ENCODE measurements at regions not wholly inside any gene's neighbourhood (a gene's known extent, or its start where the extent isn't known, plus 50 kb on each side); places are given as distances from the start of the nearest gene placed in this dataset.

DNA sequence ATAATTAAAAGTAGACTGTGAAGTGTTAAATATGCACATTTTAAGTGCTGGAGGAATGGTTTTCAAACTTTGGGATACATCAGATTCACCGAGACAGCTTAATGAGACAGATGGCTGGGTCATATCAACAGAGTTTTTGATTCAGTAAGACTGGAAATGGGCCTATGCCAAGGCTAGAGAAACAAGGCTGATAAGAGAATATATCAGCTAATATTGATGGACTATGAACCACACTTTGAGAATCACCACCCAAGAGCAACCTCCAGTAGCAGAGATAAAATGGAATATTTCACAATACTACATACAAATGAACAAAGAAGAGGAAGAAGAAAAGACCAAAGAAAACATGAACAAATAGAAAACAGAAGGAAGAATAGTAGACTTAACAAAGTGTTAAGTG, 450.2 kb upstream of the KLHL29 start:
- Histone ChIP-seq H3K27ac (ENCODE audit: low read depth, low read length) (no peak overlapping the region), H3K4me2 (ENCODE audit: low read length) (no peak overlapping the region), H4K20me1 (ENCODE audit: insufficient read depth) (no peaks in the 10 kb centered on the region), H3K36me3 (ENCODE audit: control insufficient read depth in 1 of 2, insufficient read depth in 2 of 2, low read length in 2 of 2) (no peaks in the 10 kb centered on the region), H3K9me3 (ENCODE audit: control insufficient read depth in 1 of 2, insufficient read depth in 1 of 2, low read depth in 1 of 2, low read length in 2 of 2) (no peaks in the 10 kb centered on the region), H3K79me2 (ENCODE audit: insufficient read depth, low read length) (no peaks in the 10 kb centered on the region), H2AFZ (ENCODE audit: low read depth, low read length, poor library complexity, severe bottlenecking) (no peak overlapping the region), H3K4me3 (replicated peaks in 1 of 2; ENCODE audit: low read depth in 1 of 2, low read length in 2 of 2) (no peak overlapping the region), H3K9ac (ENCODE audit: low read length) (no peak overlapping the region), H3K9me2 (ENCODE audit: insufficient read depth) (no peaks in the 10 kb centered on the region), H3K27me3 (ENCODE audit: insufficient read depth, low read length) (no peaks in the 10 kb centered on the region), H3K4me1 (ENCODE audit: control insufficient read depth in 1 of 2, insufficient read depth in 2 of 2, low read length in 2 of 2) (no peaks in the 10 kb centered on the region)
- intact Hi-C loops (cut with micrococcal nuclease): no loop called here
- TF ChIP-seq TCF7L2 (IDR thresholded peaks at IDR 0.05; ENCODE audit: borderline replicate concordance, extremely low read depth, insufficient read depth, insufficient read length) (no peak), CBX3 (IDR thresholded peaks at IDR 0.05; ENCODE audit: low read depth) (no peak), CEBPB (IDR thresholded peaks at IDR 0.05; ENCODE audit: low read depth) (no peak), RAD21 (IDR thresholded peaks at IDR 0.05; ENCODE audit: low read depth) (no peak), ZFX (IDR thresholded peaks at IDR 0.05) (no peak), POLR2A (IDR thresholded peaks at IDR 0.05; ENCODE audit: borderline replicate concordance, extremely low read depth, insufficient read depth, insufficient read length) (no peak), SP1 (IDR thresholded peaks at IDR 0.05; ENCODE audit: low read depth) (no peak), SRF (IDR thresholded peaks at IDR 0.05; ENCODE audit: low read depth) (no peak), SIN3A (IDR thresholded peaks at IDR 0.05; ENCODE audit: low read depth) (no peak), FOSL1 (IDR thresholded peaks at IDR 0.05; ENCODE audit: low read depth) (no peak), EZH2phosphoT487 (IDR thresholded peaks at IDR 0.05; ENCODE audit: borderline replicate concordance) (no peak)
- TF ChIP-seq, protein P1, sequence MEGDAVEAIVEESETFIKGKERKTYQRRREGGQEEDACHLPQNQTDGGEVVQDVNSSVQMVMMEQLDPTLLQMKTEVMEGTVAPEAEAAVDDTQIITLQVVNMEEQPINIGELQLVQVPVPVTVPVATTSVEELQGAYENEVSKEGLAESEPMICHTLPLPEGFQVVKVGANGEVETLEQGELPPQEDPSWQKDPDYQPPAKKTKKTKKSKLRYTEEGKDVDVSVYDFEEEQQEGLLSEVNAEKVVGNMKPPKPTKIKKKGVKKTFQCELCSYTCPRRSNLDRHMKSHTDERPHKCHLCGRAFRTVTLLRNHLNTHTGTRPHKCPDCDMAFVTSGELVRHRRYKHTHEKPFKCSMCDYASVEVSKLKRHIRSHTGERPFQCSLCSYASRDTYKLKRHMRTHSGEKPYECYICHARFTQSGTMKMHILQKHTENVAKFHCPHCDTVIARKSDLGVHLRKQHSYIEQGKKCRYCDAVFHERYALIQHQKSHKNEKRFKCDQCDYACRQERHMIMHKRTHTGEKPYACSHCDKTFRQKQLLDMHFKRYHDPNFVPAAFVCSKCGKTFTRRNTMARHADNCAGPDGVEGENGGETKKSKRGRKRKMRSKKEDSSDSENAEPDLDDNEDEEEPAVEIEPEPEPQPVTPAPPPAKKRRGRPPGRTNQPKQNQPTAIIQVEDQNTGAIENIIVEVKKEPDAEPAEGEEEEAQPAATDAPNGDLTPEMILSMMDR (IDR thresholded peaks at IDR 0.05 in 2 of 3, conservative IDR thresholded peaks at IDR 0.05 in 1 of 3; ENCODE audit: borderline replicate concordance in 1 of 3, insufficient read depth in 1 of 3, low read depth in 2 of 3, low read length in 2 of 3): no peak
- TF ChIP-seq, protein P2, sequence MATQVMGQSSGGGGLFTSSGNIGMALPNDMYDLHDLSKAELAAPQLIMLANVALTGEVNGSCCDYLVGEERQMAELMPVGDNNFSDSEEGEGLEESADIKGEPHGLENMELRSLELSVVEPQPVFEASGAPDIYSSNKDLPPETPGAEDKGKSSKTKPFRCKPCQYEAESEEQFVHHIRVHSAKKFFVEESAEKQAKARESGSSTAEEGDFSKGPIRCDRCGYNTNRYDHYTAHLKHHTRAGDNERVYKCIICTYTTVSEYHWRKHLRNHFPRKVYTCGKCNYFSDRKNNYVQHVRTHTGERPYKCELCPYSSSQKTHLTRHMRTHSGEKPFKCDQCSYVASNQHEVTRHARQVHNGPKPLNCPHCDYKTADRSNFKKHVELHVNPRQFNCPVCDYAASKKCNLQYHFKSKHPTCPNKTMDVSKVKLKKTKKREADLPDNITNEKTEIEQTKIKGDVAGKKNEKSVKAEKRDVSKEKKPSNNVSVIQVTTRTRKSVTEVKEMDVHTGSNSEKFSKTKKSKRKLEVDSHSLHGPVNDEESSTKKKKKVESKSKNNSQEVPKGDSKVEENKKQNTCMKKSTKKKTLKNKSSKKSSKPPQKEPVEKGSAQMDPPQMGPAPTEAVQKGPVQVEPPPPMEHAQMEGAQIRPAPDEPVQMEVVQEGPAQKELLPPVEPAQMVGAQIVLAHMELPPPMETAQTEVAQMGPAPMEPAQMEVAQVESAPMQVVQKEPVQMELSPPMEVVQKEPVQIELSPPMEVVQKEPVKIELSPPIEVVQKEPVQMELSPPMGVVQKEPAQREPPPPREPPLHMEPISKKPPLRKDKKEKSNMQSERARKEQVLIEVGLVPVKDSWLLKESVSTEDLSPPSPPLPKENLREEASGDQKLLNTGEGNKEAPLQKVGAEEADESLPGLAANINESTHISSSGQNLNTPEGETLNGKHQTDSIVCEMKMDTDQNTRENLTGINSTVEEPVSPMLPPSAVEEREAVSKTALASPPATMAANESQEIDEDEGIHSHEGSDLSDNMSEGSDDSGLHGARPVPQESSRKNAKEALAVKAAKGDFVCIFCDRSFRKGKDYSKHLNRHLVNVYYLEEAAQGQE (IDR thresholded peaks at IDR 0.05; ENCODE audit: low read depth): no peak
- ChIA-PET RAD21 (ENCODE audit: low non-redundant PET in 1 of 2, low total read pairs in 2 of 2, uncharacterized antibody in 2 of 2, unreplicated experiment in 2 of 2) (no interaction called here), CTCF (no interaction called here), POLR2A (no interaction called here)
- DNase-seq (ENCODE audit: low read depth, low spot score) (no peak), ATAC-seq (no peak)
- BruUV-seq (replicated peaks): no TSS peak
